ENCODE measurements at regions not wholly inside any gene's neighbourhood (a gene's known extent, or its start where the extent isn't known, plus 50 kb on each side); places are given as distances from the start of the nearest gene placed in this dataset.

GRCh38 chr4:184310881-184311709 is 93.4 kb upstream of the ENPP6 start:
- no peak for DNase-seq (ENCODE audit: low read depth in 1 of 2, low spot score in 1 of 2)

DNA sequence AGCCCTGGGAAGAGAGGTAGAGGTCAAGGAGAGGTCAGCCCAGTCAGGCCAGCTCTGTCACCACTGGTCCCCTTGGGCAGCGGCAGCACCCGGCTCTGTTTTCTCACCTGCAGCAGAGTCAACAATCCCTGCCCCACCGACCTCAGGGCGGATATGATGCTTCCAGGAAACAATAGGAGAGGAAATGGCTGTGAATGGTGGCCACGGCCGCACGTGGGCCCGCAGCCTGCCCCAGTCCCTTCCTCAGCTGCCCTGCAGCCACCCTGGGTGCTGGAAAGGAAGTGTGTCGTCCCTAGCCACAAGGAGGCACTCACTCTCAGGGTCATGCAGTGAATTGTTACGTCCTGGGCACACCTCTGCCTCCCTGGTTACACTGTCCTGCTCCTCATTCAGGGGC is 92.5 kb upstream of the ENPP6 start:
- no peak for DNase-seq (ENCODE audit: low read depth in 1 of 2, low spot score in 1 of 2)

- DNase-seq (ENCODE audit: low read depth in 1 of 2, low spot score in 1 of 2): peak in 1 of 2 donors; percentile 35
Observed at GRCh38 chr4:184309241-184310170, 91.8 kb upstream of the ENPP6 start.

- no peak for DNase-seq (ENCODE audit: low read depth in 1 of 2, low spot score in 1 of 2)
Observed at GRCh38 chr4:184306949-184307348, 89.3 kb upstream of the ENPP6 start.

DNA sequence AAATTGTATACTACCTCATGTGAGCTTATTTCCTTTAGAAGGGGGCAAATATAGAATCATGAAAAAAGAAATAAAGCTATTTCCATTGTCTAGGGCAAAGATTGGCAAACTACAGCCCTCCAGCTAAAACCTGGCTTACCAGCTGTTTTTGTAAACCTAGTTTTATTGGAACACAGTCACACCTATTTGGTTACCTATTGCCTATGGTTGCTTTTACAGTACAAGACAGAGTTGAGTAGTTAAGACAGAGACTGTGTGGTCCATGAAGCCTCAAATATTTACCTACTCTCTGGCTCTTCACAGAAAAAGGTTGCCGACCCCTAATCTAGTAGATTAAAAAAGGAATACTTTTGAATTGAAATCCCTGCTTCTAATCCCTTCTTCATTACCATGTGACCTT is 88.8 kb upstream of the ENPP6 start:
- no peak for DNase-seq (ENCODE audit: low read depth in 1 of 2, low spot score in 1 of 2)

GRCh38 chr4:184300816-184301215 is 83.1 kb upstream of the ENPP6 start:
- no peak for DNase-seq (ENCODE audit: low read depth in 1 of 2, low spot score in 1 of 2)

DNA sequence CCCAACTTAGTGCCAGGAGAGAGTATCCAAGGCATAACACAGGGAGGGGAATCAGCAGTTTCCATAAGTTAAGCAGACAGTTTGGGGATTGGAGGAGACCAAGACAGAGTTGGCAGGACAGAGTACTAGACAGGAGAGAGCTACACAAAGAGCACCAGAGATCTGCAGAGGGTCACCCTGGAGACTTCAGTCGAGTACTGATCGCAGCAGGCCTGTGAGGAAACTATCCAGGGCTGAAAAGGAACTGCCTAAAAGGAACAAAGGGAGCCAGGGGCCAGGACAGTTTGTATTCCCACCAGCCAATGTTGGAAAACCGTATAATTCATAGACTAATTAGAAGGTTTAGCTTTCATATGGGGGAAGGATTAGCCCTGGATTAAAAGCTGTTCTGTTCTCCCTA is 80.6 kb upstream of the ENPP6 start:
- no peak for DNase-seq (ENCODE audit: low read depth in 1 of 2, low spot score in 1 of 2)

DNA sequence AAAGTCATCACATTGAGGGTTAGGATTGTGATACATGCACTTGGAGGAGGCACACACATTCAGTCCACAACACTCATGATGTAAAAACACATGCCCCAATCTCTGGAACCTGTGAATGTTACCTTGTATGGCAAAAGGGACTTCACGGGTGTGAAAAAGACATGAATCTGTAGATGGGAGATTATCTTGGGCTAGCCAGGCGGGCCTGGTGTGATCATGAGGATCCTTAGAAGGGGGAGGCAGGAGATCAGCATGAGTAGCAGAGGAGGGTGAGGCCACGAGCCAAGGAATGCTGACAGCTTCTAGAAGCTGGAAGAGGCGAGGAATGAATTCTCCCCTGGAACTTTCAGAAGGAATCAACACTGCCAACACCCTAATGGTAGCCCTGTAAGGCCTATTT is 77.5 kb upstream of the ENPP6 start:
- DNase-seq (ENCODE audit: low read depth in 1 of 2, low spot score in 1 of 2): no peak

DNA sequence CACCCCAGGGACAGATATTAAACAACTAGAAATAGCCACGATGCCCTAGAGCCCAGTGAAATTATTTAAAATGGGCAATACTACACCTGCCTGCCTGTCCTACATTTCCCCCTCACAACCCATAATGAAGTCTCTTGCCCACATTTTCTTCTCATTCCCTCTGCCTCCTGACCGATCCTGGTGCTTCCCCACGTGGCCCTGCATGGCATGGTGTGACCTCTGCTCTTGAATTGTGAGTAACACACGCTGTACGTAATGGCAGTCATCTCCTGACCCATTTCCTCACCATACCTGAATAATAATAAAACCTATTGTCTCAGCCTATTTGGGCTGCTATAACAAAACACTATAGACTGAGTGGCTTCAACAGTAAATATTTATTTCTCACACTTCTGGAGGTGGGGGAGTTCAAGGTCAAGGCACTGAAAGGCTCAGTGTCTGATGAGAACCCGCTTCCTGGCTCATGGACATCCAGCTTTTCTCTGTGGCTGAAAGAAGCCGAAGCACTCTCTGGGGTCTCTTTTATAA is 77.0 kb upstream of the ENPP6 start:
- no peak for DNase-seq (ENCODE audit: low read depth in 1 of 2, low spot score in 1 of 2)

DNA sequence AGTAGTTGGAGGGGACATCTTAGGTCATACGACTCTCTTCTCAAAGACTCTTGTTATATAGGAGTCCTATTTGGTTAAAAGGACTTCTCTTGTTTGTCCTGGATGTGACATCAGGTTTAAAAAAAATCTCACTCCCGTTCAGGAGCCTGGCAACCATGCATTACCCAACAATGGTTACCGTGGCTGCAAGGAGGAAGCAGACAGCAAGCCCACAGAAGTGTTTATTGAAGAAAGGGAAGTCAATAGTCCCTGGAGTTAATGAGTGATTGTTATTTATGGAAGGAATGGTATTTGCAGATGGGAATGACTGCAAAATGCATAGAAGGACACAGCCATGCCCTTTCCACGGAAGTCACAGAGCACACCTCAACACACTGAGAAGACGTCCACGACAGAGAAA is 75.9 kb upstream of the ENPP6 start:
- DNase-seq (ENCODE audit: low read depth in 1 of 2, low spot score in 1 of 2): no peak

DNA sequence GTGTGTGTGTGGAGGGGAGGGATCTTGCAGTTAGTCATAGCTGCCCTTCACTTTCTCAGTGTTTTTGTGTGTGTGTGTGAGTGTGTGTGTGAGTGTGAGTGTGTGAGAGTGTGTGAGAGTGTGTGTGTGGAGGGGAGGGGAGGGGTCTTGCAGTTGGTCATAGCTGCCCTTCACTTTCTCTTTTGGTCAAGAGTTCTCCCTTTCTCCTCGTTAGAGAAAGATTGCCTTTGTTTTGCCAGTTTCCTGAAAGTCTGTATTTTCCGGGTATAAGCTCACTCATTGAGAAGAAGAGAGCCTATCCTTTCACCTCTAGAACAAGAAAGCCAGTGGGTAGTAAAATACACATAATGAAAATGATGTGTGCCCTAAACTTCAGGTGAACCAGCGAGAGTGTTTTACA is 75.2 kb upstream of the ENPP6 start:
- DNase-seq (ENCODE audit: low read depth in 1 of 2, low spot score in 1 of 2): no peak

DNA sequence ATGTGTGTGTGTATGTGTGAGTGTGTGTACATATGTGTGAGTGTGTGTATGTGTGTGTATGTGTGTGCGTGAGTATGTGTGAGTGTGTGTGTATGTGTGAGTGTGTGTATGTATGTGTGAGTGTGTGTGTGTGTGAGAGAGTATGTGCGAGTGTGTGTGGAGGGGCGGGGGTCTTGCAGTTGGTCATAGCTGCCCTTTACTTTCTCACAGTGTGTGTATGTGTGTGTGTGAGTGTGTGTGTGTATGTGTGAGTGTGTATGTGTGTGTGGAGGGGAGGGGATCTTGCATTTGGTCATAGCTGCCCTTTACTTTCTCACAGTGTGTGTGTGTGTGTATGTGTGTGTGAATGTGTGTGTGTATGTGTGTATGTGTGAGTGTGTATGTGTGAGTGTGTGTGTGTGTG is 74.8 kb upstream of the ENPP6 start:
- no peak for DNase-seq (ENCODE audit: low read depth in 1 of 2, low spot score in 1 of 2)

DNA sequence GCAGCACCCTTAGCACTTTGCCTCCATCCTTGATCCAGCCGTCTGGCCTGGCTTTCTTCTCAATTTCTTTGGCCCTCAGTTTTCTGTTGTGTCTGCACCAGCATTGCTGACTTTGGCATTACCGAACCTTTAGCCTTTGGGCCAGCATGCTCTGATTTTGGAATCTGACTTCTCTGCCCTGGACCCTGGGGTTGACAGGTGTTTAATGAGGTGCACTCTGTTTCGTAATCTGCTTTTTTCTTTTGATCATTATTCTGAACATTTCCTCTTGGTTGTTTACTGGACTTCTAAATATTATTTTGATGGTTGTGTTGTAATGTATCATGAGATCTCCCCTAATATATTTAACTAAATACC is 71.5 kb upstream of the ENPP6 start:
- no peak for DNase-seq (ENCODE audit: low read depth in 1 of 2, low spot score in 1 of 2)

DNA sequence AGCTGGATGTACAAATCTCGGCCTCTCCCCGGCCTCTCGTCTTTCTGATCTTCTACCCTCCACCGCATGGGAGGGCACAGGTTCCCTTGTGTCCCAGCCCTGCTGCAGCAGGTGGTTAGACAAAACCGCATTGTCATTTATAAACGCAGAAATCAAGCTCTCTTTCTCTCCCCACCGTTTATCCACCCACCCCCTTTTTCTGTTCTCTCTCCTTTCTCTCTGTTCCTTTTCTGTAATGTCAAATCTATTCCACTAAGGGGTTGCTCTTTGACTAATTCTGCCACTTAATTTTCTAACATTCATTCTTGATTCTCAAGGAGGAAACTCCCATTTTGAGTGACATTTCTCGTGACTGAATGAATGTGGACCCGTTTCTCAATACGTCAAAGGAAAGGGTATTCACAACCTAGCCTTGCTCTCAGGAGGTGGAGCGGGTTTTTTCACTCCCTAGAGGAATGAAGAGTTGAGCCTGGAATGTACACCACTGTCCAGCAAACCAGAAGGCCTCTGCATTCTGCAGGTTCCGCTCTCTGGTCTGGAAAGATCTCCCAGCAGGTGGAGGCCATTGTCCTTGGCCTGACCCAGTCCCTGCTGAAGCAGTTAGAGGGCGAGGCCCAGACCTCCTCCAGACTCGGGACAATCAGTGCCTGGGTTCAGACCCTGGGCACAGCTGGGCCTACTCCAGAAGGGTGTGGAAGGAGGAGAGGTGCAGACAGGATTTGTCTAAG is 70.9 kb upstream of the ENPP6 start:
- peak in 1 of 2 donors; percentile 46 for DNase-seq (ENCODE audit: low read depth in 1 of 2, low spot score in 1 of 2)

DNA sequence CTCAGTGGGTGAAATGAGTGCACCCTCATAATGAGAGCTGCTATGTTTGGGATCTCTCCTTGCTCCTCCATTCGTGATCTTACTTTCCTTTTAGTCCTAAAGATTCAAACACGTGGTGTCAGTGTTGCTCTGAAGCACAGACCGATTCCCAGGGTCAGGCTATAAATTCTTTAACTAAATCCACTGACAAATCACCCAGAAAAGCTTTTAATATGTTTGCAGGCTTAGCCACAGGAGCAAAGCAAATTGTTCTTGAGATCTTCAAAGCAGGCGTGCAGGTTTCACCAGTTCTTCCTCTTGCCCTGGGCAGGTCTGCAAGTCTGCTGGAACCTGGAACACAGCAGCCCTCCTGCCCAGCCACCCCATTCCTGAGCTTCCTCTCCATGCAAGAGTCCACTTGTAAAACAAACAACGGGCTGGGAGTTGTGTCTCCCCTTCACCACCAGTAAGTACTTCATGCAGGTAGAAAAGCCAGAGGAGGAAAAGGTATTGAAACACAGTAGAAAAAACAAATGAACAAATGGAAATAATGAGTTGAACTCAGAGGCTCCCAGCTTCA is 70.1 kb upstream of the ENPP6 start:
- no peak for DNase-seq (ENCODE audit: low read depth in 1 of 2, low spot score in 1 of 2)

DNA sequence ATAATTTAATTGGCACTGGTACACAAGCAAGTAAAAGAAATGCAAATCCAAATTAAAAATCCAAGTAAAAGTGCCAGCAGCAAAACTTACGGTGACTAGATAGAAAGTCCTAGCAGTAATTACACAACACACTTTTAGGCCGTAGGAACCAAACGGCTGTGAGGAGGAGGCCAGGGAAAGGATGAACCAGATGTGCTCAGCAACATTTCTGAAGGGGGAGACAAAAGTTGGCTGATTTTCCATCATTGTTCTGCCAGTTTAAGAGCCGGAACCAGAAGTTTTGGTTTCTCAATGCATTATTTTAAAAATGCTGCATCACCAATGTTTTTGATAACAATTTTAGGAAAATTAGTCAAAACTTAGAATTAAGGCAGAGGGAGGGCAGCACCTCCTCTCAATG is 68.7 kb upstream of the ENPP6 start:
- no peak for DNase-seq (ENCODE audit: low read depth in 1 of 2, low spot score in 1 of 2)

DNA sequence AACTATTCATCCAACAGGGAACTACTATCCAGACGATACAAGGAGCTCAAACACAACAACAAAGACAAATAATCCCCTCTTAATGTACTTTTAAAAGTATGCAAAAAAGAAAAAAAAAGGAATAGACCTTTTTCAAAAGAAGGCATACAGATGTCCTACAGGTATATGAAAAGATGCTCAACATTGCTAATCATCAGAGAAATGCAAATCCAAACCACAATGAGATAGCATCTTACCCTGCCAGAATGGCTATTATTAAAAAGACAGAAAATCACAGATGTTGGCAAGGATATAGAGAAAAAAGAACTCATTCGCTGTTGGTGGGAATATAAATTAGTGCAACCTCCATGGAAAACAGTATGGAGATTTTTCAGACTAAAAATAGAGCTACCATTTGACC is 67.1 kb upstream of the ENPP6 start:
- DNase-seq (ENCODE audit: low read depth in 1 of 2, low spot score in 1 of 2): no peak

DNA sequence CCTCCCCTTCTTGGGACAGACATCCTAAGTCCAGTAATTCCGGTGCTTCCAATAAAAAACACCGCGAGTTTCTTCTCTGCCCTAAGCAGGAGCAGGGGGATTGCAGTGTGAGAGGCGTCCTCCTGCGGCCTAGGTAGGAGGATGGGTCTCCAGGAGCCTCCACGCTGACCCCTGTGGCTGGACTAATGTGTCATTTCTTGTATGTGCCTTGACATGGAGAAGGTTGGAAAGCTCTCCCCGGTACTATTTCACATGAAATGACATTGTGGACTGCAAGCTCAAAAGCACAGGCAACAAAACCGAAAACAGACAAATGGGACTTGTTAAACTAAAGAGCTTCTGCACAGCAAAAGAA is 66.6 kb upstream of the ENPP6 start:
- DNase-seq (ENCODE audit: low read depth in 1 of 2, low spot score in 1 of 2): no peak

- no peak for DNase-seq (ENCODE audit: low read depth in 1 of 2, low spot score in 1 of 2)
Observed at GRCh38 chr4:184283659-184284335, 66.1 kb upstream of the ENPP6 start.

DNA sequence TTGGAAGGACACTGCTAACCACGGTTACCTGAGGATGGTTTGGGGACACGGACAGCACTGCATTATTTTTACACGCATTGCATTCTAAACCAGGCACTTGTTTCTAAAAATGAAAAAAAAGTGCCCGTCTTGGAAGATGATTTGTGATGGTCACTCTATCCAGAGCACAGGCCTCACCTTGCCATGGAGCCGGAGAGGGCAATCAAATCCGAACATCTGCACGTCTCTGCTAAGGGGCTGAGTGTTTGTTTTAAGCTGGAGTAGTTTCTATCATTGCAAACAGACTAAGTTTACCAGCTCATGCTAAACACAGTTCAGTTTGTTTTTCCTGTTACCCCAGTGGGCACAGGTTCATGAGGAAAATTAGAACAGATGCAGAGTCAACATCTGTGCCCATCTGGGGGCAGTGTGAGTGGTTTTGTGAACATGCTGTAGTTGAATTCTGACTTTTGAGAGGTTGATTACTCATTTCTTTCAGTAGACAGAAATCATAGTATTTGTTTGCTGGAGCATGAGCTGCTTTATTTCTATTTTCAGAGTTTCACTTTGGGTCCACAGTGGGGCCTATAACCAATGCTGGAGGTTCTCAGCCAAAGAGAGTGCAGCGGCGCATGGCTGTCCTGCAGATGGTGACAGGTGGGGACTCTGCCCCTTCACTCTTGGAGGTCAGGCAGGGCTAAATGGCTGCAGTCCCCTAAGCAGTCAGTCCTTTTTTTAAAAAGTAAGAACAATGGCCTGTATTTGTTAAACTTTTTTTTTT is 65.4 kb upstream of the ENPP6 start:
- no peak for DNase-seq (ENCODE audit: low read depth in 1 of 2, low spot score in 1 of 2)
